Mesenchymal stem cell (in vitro differentiated cells and primary cell): ENCODE measurements at regions not wholly inside any gene's neighbourhood (a gene's known extent, or its start where the extent isn't known, plus 50 kb on each side); places are given as distances from the start of the nearest gene placed in this dataset.

ENCODE experiments used
- DNase-seq: peaks from one replicate; pipeline ENCODE4 v3.0.0-alpha.2; 2013
- H2AFZ ChIP-seq: one replicate; pipeline ENCODE4 v1.6.1; 2013; ENCODE audit warnings: low read depth, mild to moderate bottlenecking, control low read depth, inconsistent platforms, low read length, moderate library complexity
- H2AK5ac ChIP-seq: 2 replicates; pipeline ENCODE4 v1.6.1; 2013; ENCODE audit warnings: low read length, moderate library complexity, mild to moderate bottlenecking, inconsistent platforms; ENCODE audit not compliant: severe bottlenecking
- H2BK120ac ChIP-seq: one replicate; pipeline ENCODE4 v1.6.1; 2013; ENCODE audit warnings: low read depth, mild to moderate bottlenecking, inconsistent platforms, low read length, moderate library complexity
- H2BK12ac ChIP-seq, 2 experiments: one replicate each; pipeline ENCODE4 v1.6.1; 2013; ENCODE audit warnings: inconsistent platforms in 2 of 2, low read length in 2 of 2, mild to moderate bottlenecking in 2 of 2, moderate library complexity in 2 of 2, control low read depth in 1 of 2
- H2BK15ac ChIP-seq: one replicate; pipeline ENCODE4 v1.6.1; 2013; ENCODE audit warnings: mild to moderate bottlenecking, low read depth, inconsistent platforms; ENCODE audit not compliant: poor library complexity, severe bottlenecking
- H2BK5ac ChIP-seq: 2 replicates; pipeline ENCODE4 v1.6.1; 2013; ENCODE audit warnings: low read depth, mild to moderate bottlenecking, low read length, control low read depth, inconsistent platforms; ENCODE audit not compliant: poor library complexity, severe bottlenecking
- H3K14ac ChIP-seq, 2 experiments: one replicate each; pipeline ENCODE4 v1.6.1; 2013; ENCODE audit warnings: inconsistent platforms in 2 of 2, low read length in 2 of 2, control low read depth in 1 of 2, mild to moderate bottlenecking in 1 of 2, moderate library complexity in 1 of 2
- H3K18ac ChIP-seq, 2 experiments: one replicate each; pipeline ENCODE4 v1.6.1; 2013; ENCODE audit warnings: inconsistent platforms in 2 of 2, low read length in 2 of 2, control low read depth in 1 of 2, low read depth in 1 of 2, mild to moderate bottlenecking in 1 of 2
- H3K23ac ChIP-seq, 2 experiments: one replicate each; pipeline ENCODE4 v1.6.1; 2013; ENCODE audit warnings: inconsistent platforms in 2 of 2, low read length in 2 of 2, mild to moderate bottlenecking in 2 of 2, moderate library complexity in 2 of 2, control low read depth in 1 of 2
- H3K27ac ChIP-seq: 2 replicates; pipeline ENCODE4 v1.5.1; 2013; ENCODE audit warnings: mild to moderate bottlenecking, moderate library complexity, low read length, control low read depth, inconsistent platforms; ENCODE audit not compliant: poor library complexity, severe bottlenecking
- H3K27me3 ChIP-seq, 2 experiments: 2 replicates each; pipeline versions ENCODE4 v1.6.1 to v1.7.0; 2013; ENCODE audit warnings: low read length in 2 of 2, mild to moderate bottlenecking in 2 of 2, moderate library complexity in 2 of 2, control low read depth in 1 of 2, inconsistent platforms in 1 of 2; ENCODE audit not compliant: control insufficient read depth in 1 of 2, insufficient read depth in 1 of 2
- H3K36me3 ChIP-seq, 2 experiments: 2 replicates each; pipeline versions ENCODE4 v1.6.1 to v1.7.0; 2013; ENCODE audit warnings: low read length in 2 of 2, control low read depth in 1 of 2, inconsistent platforms in 1 of 2, low read depth in 1 of 2, mild to moderate bottlenecking in 1 of 2; ENCODE audit not compliant: insufficient read depth in 2 of 2, control insufficient read depth in 1 of 2
- H3K4ac ChIP-seq, 2 experiments: one replicate each; pipeline ENCODE4 v1.6.1; 2013; ENCODE audit warnings: inconsistent platforms in 2 of 2, low read length in 2 of 2, mild to moderate bottlenecking in 2 of 2, moderate library complexity in 2 of 2, control low read depth in 1 of 2, low read depth in 1 of 2
- H3K4me1 ChIP-seq: 2 replicates; pipeline ENCODE4 v1.6.1; 2013; ENCODE audit warnings: low read depth, low read length, control low read depth; ENCODE audit not compliant: control insufficient read depth, insufficient read depth
- H3K4me2 ChIP-seq: 2 replicates; pipeline ENCODE4 v1.6.1; 2013; ENCODE audit warnings: low read length, mild to moderate bottlenecking, inconsistent platforms; ENCODE audit not compliant: poor library complexity, severe bottlenecking
- H3K4me3 ChIP-seq, 2 experiments: 2 replicates each; pipeline versions ENCODE4 v1.5.1 to v1.7.0; 2013; ENCODE audit warnings: low read length in 2 of 2, mild to moderate bottlenecking in 2 of 2, control low read depth in 1 of 2, low read depth in 1 of 2; ENCODE audit not compliant: insufficient read depth in 1 of 2
- H3K79me1 ChIP-seq: replicated peaks from 2 replicates; pipeline ENCODE4 v1.6.1; 2013; ENCODE audit warnings: mild to moderate bottlenecking, control low read depth, low read length, inconsistent platforms; ENCODE audit not compliant: poor library complexity, severe bottlenecking
- H3K9ac ChIP-seq: 2 replicates; pipeline ENCODE4 v1.7.0; 2013; ENCODE audit warnings: mild to moderate bottlenecking, low read length, moderate library complexity
- H3K9me3 ChIP-seq: 2 replicates; pipeline ENCODE4 v1.7.0; 2013; ENCODE audit warnings: mild to moderate bottlenecking, low read length; ENCODE audit not compliant: control insufficient read depth
- H4K8ac ChIP-seq: one replicate; pipeline ENCODE4 v1.6.1; 2013; ENCODE audit warnings: inconsistent platforms, mild to moderate bottlenecking, low read length, moderate library complexity
- H4K91ac ChIP-seq: one replicate; pipeline ENCODE4 v1.6.1; 2013; ENCODE audit warnings: mild to moderate bottlenecking, low read length, inconsistent platforms
- WGBS: methylation state at CpG from one replicate; pipeline ENCODE4 v1.1.7; 2013; ENCODE audit warnings: mixed read lengths; 5-methylcytosine and 5-hydroxymethylcytosine counted together

DNA sequence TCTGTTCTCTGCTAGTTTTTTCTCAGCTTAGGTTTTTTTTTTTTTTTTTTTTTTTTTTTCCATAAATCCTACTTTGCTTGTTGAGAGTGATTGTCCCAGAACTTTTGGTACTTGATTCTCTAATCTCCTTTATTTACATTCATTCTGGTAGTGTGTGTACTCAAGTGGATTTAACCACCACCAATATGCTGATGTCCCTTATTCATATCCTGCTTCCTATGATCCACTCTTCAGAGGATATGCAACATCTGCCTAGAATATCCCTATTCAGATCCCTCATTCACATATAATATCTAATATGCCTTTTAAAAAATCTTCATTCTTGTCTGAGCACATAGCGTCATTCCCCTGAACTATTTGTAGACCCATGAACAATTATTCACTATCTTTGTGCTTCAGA is 342.9 kb downstream of the VGLL3 start:
- no peak overlapping the region for H4K8ac ChIP-seq
- H3K4ac ChIP-seq, result no peak overlapping the region
- H3K23ac ChIP-seq, result no peak overlapping the region
- H3K4me1 ChIP-seq, result no peaks in the 10 kb centered on the region
- no peak overlapping the region for H2BK12ac ChIP-seq
- no peaks in the 10 kb centered on the region for H3K79me1 ChIP-seq
- no peak overlapping the region for H3K9ac ChIP-seq
- no peak overlapping the region for H2AFZ ChIP-seq
- no peak overlapping the region for H2AK5ac ChIP-seq
- H3K9me3 ChIP-seq, result no peaks in the 10 kb centered on the region
- no peak overlapping the region for H2BK120ac ChIP-seq
- no peaks in the 10 kb centered on the region for H3K27me3 ChIP-seq
- H3K27ac ChIP-seq, result no peak overlapping the region
- DNase-seq, result no peak
- H2BK5ac ChIP-seq, result no peak overlapping the region
- H2BK15ac ChIP-seq, result no peak overlapping the region
- H3K14ac ChIP-seq, result no peak overlapping the region
- no peak overlapping the region for H3K4me2 ChIP-seq
- H3K18ac ChIP-seq, result no peak overlapping the region
- WGBS, result 67% methylated on average over 1 of the region's 1 CpG
- no peak overlapping the region for H3K4me3 ChIP-seq
- no peak overlapping the region for H4K91ac ChIP-seq
- H3K36me3 ChIP-seq, result no peaks in the 10 kb centered on the region

DNA sequence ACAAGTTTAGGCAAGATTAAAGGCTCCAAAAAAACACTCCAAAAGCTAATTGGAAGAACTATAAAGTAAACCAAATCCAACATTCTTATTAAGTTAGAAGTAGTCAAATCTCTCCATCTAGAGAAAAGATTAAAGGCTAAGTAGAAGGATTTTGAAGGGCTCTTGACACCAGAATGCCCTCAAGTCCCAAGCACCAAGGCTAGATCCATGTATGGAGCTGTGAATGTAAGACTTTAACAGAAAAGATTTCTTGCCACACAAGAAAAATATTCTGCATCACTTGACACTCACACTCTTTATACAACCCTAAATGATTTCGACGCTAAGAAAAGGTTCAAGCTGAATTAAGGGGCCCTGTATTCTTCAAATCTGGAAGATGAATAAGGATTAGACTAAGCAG is 345.2 kb downstream of the VGLL3 start:
- H4K91ac ChIP-seq, result no peak overlapping the region
- H2BK120ac ChIP-seq, result no peak overlapping the region
- H3K9me3 ChIP-seq, result no peaks in the 10 kb centered on the region
- no peak overlapping the region for H2BK15ac ChIP-seq
- no peak overlapping the region for H4K8ac ChIP-seq
- no peak overlapping the region for H2BK12ac ChIP-seq
- no peaks in the 10 kb centered on the region for H3K27me3 ChIP-seq
- no CpG with 5 or more reads among the region's 2 CpGs for WGBS
- H3K79me1 ChIP-seq, result no peaks in the 10 kb centered on the region
- no peak overlapping the region for H3K4me2 ChIP-seq
- no peak overlapping the region for H3K4me3 ChIP-seq
- H3K27ac ChIP-seq, result no peak overlapping the region
- H2AK5ac ChIP-seq, result no peak overlapping the region
- H3K18ac ChIP-seq, result no peak overlapping the region
- no peak overlapping the region for H2AFZ ChIP-seq
- no peak overlapping the region for H3K23ac ChIP-seq
- H3K36me3 ChIP-seq, result no peaks in the 10 kb centered on the region
- H3K4me1 ChIP-seq, result no peaks in the 10 kb centered on the region
- H3K14ac ChIP-seq, result no peak overlapping the region
- H3K9ac ChIP-seq, result no peak overlapping the region
- DNase-seq, result no peak
- H2BK5ac ChIP-seq, result no peak overlapping the region
- no peak overlapping the region for H3K4ac ChIP-seq

DNA sequence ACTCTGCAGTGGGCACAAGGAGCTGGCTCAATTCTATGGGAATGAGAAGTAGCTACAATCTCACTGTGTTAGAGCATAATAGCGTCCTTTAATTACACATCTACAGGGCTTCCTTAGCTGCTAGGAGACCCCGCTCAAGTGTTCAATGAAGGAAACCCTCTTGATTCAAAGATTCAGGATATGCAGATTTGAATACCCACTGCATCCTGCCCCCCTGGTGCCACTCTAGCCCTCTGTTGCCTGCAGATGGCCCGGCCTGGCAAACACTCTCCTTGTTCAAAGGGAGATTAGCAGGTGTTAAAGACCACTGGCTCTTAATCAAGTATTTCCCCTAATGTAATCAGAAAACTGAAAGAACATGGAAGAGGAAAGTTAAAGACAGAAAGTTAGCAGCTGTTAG is 356.6 kb downstream of the VGLL3 start:
- Histone ChIP-seq H3K23ac (no peak overlapping the region), H2BK120ac (no peak overlapping the region), H3K4me3 (no peak overlapping the region), H2AK5ac (no peak overlapping the region), H3K14ac (no peak overlapping the region), H4K8ac (no peak overlapping the region), H2BK12ac (no peak overlapping the region), H3K36me3 (no peaks in the 10 kb centered on the region), H4K91ac (no peak overlapping the region), H3K27ac (no peak overlapping the region), H3K79me1 (no peaks in the 10 kb centered on the region), H2BK15ac (no peak overlapping the region), H3K4me2 (no peak overlapping the region), H3K18ac (no peak overlapping the region), H3K27me3 (no peaks in the 10 kb centered on the region), H3K4me1 (no peaks in the 10 kb centered on the region), H3K4ac (no peak overlapping the region), H2AFZ (no peak overlapping the region), H3K9me3 (no peaks in the 10 kb centered on the region), H3K9ac (no peak overlapping the region), H2BK5ac (no peak overlapping the region)
- no peak for DNase-seq
- WGBS, result 94% methylated on average over 2 of the region's 3 CpGs

DNA sequence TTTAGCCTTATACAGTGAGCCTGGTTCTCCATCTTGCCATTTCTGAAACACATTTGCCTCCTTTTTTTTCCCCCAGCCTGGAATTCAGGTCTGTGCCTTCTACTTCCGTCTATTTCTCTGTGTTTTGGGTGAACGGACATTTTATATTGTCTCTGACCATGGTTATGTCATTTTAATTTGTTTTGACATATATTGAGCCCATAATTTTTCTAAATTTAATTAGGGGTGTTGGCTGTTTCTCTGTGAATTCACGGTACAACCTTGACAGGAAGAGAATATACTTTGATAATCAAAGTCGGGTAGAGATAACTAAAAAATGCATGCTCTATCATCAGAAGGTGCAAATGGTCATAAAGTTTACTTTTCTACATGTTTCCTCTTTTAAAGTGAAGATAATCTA is 361.4 kb downstream of the VGLL3 start:
- Histone ChIP-seq H3K9me3 (no peaks in the 10 kb centered on the region), H3K23ac (no peak overlapping the region), H3K27me3 (no peaks in the 10 kb centered on the region), H3K4me3 (no peak overlapping the region), H3K4ac (no peak overlapping the region), H2AK5ac (no peak overlapping the region), H3K9ac (no peak overlapping the region), H2BK5ac (no peak overlapping the region), H3K4me2 (no peak overlapping the region), H3K27ac (no peak overlapping the region), H3K79me1 (no peaks in the 10 kb centered on the region), H3K18ac (no peak overlapping the region), H2BK12ac (no peak overlapping the region), H3K14ac (no peak overlapping the region), H4K8ac (no peak overlapping the region), H3K36me3 (no peaks in the 10 kb centered on the region), H2AFZ (no peak overlapping the region), H2BK15ac (no peak overlapping the region), H4K91ac (no peak overlapping the region), H3K4me1 (no peaks in the 10 kb centered on the region), H2BK120ac (no peak overlapping the region)
- 75% methylated on average over 2 of the region's 4 CpGs for WGBS
- no peak for DNase-seq
